H1 (cell line): ENCODE measurements at regions not wholly inside any gene's neighbourhood (a gene's known extent, or its start where the extent isn't known, plus 50 kb on each side); places are given as distances from the start of the nearest gene placed in this dataset.

Experiments
- CTCF ChIA-PET: fragments of 300-600 bp; sonication (Branson Sonifier 250); formaldehyde crosslinking; loops from one replicate; lab custom pipeline; 2021; ENCODE audit not compliant: partially characterized antibody; lab: Charles Lee
- POLR2A ChIA-PET: fragments of 300-600 bp; sonication (Branson Sonifier 250); formaldehyde crosslinking; loops from one replicate; lab custom pipeline; 2021; ENCODE audit warnings: inconsistent platforms; ENCODE audit not compliant: partially characterized antibody; lab: Charles Lee
- DNase-seq, 2 experiments: peaks; one replicate each; pipeline versions ENCODE4 v3.0.0 to v3.0.0-alpha.2; 2010 to 2022; ENCODE audit warnings: low spot score in 2 of 2, low read depth in 1 of 2, mixed read lengths in 1 of 2
- FAIRE-seq: peaks from 2 replicates; lab custom pipeline; 2011; peaks lifted over from hg19 to GRCh38; lab: Jason Lieb, UNC
- H2AFZ ChIP-seq: 2 replicates; pipeline ENCODE4 v1.8.1; 2012; ENCODE audit warnings: low read length, inconsistent platforms
- H2AK5ac ChIP-seq: 2 replicates; pipeline ENCODE4 v1.6.1; 2013; ENCODE audit warnings: low read depth, low read length
- H2BK120ac ChIP-seq: replicated peaks from 2 replicates; pipeline ENCODE3; 2013; ENCODE audit warnings: low read depth, low read length, inconsistent platforms
- H2BK12ac ChIP-seq: 2 replicates; pipeline ENCODE4 v1.6.1; 2013; ENCODE audit warnings: low read depth, low read length
- H2BK15ac ChIP-seq: 2 replicates; pipeline ENCODE4 v1.6.1; 2013; ENCODE audit warnings: low read length
- H2BK20ac ChIP-seq: 2 replicates; pipeline ENCODE4 v1.6.1; 2013; ENCODE audit warnings: low read length
- H2BK5ac ChIP-seq: 2 replicates; pipeline ENCODE4 v1.6.1; 2013; ENCODE audit warnings: low read depth, low read length
- H3K14ac ChIP-seq: 2 replicates; pipeline ENCODE4 v1.6.1; 2013; ENCODE audit warnings: inconsistent platforms; ENCODE audit not compliant: insufficient read length
- H3K18ac ChIP-seq: 2 replicates; pipeline ENCODE4 v1.6.1; 2013; ENCODE audit warnings: low read length; ENCODE audit errors: extremely low read depth
- H3K23ac ChIP-seq: 2 replicates; pipeline ENCODE4 v1.6.1; 2013; ENCODE audit warnings: inconsistent platforms; ENCODE audit not compliant: insufficient read length
- H3K23me2 ChIP-seq: 2 replicates; pipeline ENCODE4 v1.6.1; 2013; ENCODE audit warnings: low read depth, low read length
- H3K27ac ChIP-seq: 2 replicates; pipeline ENCODE4 v1.6.1; 2011; ENCODE audit warnings: low read depth, low read length, inconsistent platforms
- H3K27me3 ChIP-seq, 4 experiments: replicated peaks in 1 of 4; 1 replicate in 1 of 4; 2 replicates in 3 of 4; pipeline versions ENCODE4 v1.6.1 to v1.8.1; 2011 to 2013; ENCODE audit warnings: low read length in 3 of 4, mild to moderate bottlenecking in 3 of 4, inconsistent platforms in 2 of 4, mixed read lengths in 2 of 4, moderate library complexity in 1 of 4; ENCODE audit not compliant: control insufficient read depth in 3 of 4, insufficient read depth in 3 of 4; ENCODE audit errors: extremely low read depth in 1 of 4
- H3K36me3 ChIP-seq, 4 experiments: 2 replicates each; pipeline versions ENCODE4 v1.6.1 to v1.8.1; 2011 to 2013; ENCODE audit warnings: mild to moderate bottlenecking in 4 of 4, low read length in 3 of 4, moderate library complexity in 2 of 4, control low read depth in 1 of 4, inconsistent platforms in 1 of 4; ENCODE audit not compliant: insufficient read depth in 4 of 4, control insufficient read depth in 2 of 4
- H3K4ac ChIP-seq: replicated peaks from 2 replicates; pipeline ENCODE3; 2013; ENCODE audit warnings: low read length, low read depth, mixed read lengths, inconsistent platforms; ENCODE audit not compliant: insufficient read length
- H3K4me1 ChIP-seq, 4 experiments: replicated peaks in 1 of 4; 1 replicate in 1 of 4; 2 replicates in 3 of 4; pipeline versions ENCODE4 v1.6.1 to v1.8.1; 2011 to 2013; ENCODE audit warnings: low read length in 3 of 4, inconsistent platforms in 2 of 4, mixed read lengths in 1 of 4; ENCODE audit not compliant: insufficient read depth in 4 of 4, control insufficient read depth in 3 of 4
- H3K4me2 ChIP-seq, 2 experiments: 2 replicates each; pipeline versions ENCODE4 v1.6.1 to v1.8.1; 2011 to 2013; ENCODE audit warnings: low read depth in 2 of 2, low read length in 2 of 2, control low read depth in 1 of 2, inconsistent platforms in 1 of 2, mild to moderate bottlenecking in 1 of 2; ENCODE audit not compliant: insufficient read depth in 1 of 2
- H3K4me3 ChIP-seq, 4 experiments: fragments of 200-600, 300-600 bp in 1 of 4; sonication (generic), shearing (Covaris generic), sonication (Bioruptor Twin) in 1 of 4; 2 replicates each; pipeline versions ENCODE4 v1.5.1 to v1.8.1; 2011 to 2016; ENCODE audit warnings: low read length in 4 of 4, low read depth in 3 of 4, control low read depth in 2 of 4, inconsistent platforms in 2 of 4, mild to moderate bottlenecking in 2 of 4, mixed read lengths in 1 of 4, moderate library complexity in 1 of 4; ENCODE audit not compliant: insufficient read depth in 2 of 4; ENCODE audit errors: extremely low read depth in 1 of 4
- H3K56ac ChIP-seq: replicated peaks from 2 replicates; pipeline ENCODE3; 2013; ENCODE audit warnings: low read depth, mild to moderate bottlenecking, mixed read lengths, low read length, inconsistent platforms; ENCODE audit not compliant: insufficient read length
- H3K79me1 ChIP-seq: 2 replicates; pipeline ENCODE4 v1.6.1; 2013; ENCODE audit warnings: low read depth, low read length, control low read depth
- H3K79me2 ChIP-seq, 2 experiments: 2 replicates each; pipeline versions ENCODE4 v1.6.1 to v1.8.1; 2012 to 2013; ENCODE audit warnings: low read length in 2 of 2, mild to moderate bottlenecking in 2 of 2, inconsistent platforms in 1 of 2; ENCODE audit not compliant: insufficient read depth in 2 of 2, control insufficient read depth in 1 of 2
- H3K9ac ChIP-seq, 4 experiments: replicated peaks in 1 of 4; 1 replicate in 1 of 4; 2 replicates in 3 of 4; pipeline versions ENCODE4 v1.6.1 to v1.8.1; 2011 to 2013; ENCODE audit warnings: low read depth in 3 of 4, low read length in 3 of 4, control low read depth in 2 of 4, mild to moderate bottlenecking in 2 of 4, moderate library complexity in 2 of 4, inconsistent platforms in 1 of 4; ENCODE audit errors: extremely low read depth in 1 of 4
- H3K9me3 ChIP-seq, 2 experiments: 2 replicates each; pipeline versions ENCODE4 v1.6.1 to v1.8.1; 2012 to 2013; ENCODE audit warnings: mild to moderate bottlenecking in 2 of 2, moderate library complexity in 2 of 2, control low read depth in 1 of 2, inconsistent platforms in 1 of 2, low read depth in 1 of 2, low read length in 1 of 2, mixed read lengths in 1 of 2; ENCODE audit not compliant: insufficient read depth in 2 of 2
- H4K20me1 ChIP-seq, 2 experiments: replicated peaks in 1 of 2; 2 replicates each; pipeline versions ENCODE3 to v1.8.1; 2011 to 2013; ENCODE audit warnings: inconsistent platforms in 2 of 2, low read length in 2 of 2, mild to moderate bottlenecking in 1 of 2; ENCODE audit not compliant: insufficient read depth in 2 of 2, control insufficient read depth in 1 of 2
- H4K5ac ChIP-seq: 2 replicates; pipeline ENCODE4 v1.6.1; 2013; ENCODE audit warnings: low read length, low read depth, mixed read lengths, inconsistent platforms; ENCODE audit not compliant: insufficient read length
- H4K8ac ChIP-seq: 2 replicates; pipeline ENCODE4 v1.8.0; 2013; ENCODE audit warnings: mild to moderate bottlenecking, moderate library complexity, low read length, inconsistent platforms; ENCODE audit not compliant: insufficient read depth; ENCODE audit errors: extremely low read depth
- H4K91ac ChIP-seq: replicated peaks from 2 replicates; pipeline ENCODE3; 2013; ENCODE audit warnings: low read length, mixed read lengths, inconsistent platforms; ENCODE audit not compliant: insufficient read length
- WGBS, 2 experiments: shearing (Covaris generic) in 1 of 2; methylation state at CpG; one replicate each; pipeline versions ENCODE4 v1.1.6 to v1.1.7; 2013 to 2015; ENCODE audit warnings: low lambda C conversion rate in 2 of 2, mixed read lengths in 2 of 2, inconsistent platforms in 1 of 2, low coverage in 1 of 2, missing lambda C conversion rate in 1 of 2; ENCODE audit not compliant: insufficient replicate concordance in 2 of 2, insufficient coverage in 1 of 2, insufficient read length in 1 of 2; ENCODE audit errors: extremely low coverage in 1 of 2, missing lambda C conversion rate in 1 of 2; 5-methylcytosine and 5-hydroxymethylcytosine counted together
- TF ChIP-seq, protein P1 (sequence below): fragments of 300-600 bp; sonication (generic); IDR thresholded peaks from 2 replicates; pipeline ENCODE4 v1.7.1; 2012; ENCODE audit warnings: low read length, moderate library complexity, mild to moderate bottlenecking, inconsistent platforms; ENCODE audit not compliant: insufficient replicate concordance

GRCh38 chr18:73088445-73088844 lies 220.7 kb upstream of the NETO1 start:
- Histone ChIP-seq H4K8ac (no peak overlapping the region), H3K9ac (no peak overlapping the region), H2BK5ac (no peak overlapping the region), H3K4me2 (no peak overlapping the region), H3K9me3 (0 out of 4 replicates have a peak, but pooled peaks cover 0 to 2% of the 10 kb centered on the region in 2 experiments), H3K14ac (no peak overlapping the region), H4K20me1 (no peaks in the 10 kb centered on the region), H2AK5ac (no peak overlapping the region), H4K5ac (no peak overlapping the region), H3K27me3 (no peaks in the 10 kb centered on the region), H3K4me1 (no peaks in the 10 kb centered on the region), H3K18ac (no peak overlapping the region), H3K23me2 (no peaks in the 10 kb centered on the region), H2BK20ac (no peak overlapping the region), H3K23ac (no peak overlapping the region), H2BK15ac (no peak overlapping the region), H2AFZ (no peak overlapping the region), H3K4me3 (no peak overlapping the region), H3K27ac (no peak overlapping the region), H3K79me2 (no peaks in the 10 kb centered on the region), H2BK120ac (no peak overlapping the region), H3K56ac (no peak overlapping the region), H3K4ac (no peak overlapping the region), H3K36me3 (no peaks in the 10 kb centered on the region), H3K79me1 (no peaks in the 10 kb centered on the region), H2BK12ac (no peak overlapping the region), H4K91ac (no peak overlapping the region)
- 96% methylated on average over 1 of the region's 1 CpG; no CpG with 5 or more reads in 1 of the 2 experiments for WGBS, 2 experiments
- DNase-seq = no peak
- CTCF ChIA-PET = interaction anchor here (0.7 kb wide), 1 partner anchor 132 kb away, joined by 3 read pairs; no protein-coding TSS in a partner anchor
- POLR2A ChIA-PET = no interaction called here
- FAIRE-seq = no peak
- TF ChIP-seq, protein P1, sequence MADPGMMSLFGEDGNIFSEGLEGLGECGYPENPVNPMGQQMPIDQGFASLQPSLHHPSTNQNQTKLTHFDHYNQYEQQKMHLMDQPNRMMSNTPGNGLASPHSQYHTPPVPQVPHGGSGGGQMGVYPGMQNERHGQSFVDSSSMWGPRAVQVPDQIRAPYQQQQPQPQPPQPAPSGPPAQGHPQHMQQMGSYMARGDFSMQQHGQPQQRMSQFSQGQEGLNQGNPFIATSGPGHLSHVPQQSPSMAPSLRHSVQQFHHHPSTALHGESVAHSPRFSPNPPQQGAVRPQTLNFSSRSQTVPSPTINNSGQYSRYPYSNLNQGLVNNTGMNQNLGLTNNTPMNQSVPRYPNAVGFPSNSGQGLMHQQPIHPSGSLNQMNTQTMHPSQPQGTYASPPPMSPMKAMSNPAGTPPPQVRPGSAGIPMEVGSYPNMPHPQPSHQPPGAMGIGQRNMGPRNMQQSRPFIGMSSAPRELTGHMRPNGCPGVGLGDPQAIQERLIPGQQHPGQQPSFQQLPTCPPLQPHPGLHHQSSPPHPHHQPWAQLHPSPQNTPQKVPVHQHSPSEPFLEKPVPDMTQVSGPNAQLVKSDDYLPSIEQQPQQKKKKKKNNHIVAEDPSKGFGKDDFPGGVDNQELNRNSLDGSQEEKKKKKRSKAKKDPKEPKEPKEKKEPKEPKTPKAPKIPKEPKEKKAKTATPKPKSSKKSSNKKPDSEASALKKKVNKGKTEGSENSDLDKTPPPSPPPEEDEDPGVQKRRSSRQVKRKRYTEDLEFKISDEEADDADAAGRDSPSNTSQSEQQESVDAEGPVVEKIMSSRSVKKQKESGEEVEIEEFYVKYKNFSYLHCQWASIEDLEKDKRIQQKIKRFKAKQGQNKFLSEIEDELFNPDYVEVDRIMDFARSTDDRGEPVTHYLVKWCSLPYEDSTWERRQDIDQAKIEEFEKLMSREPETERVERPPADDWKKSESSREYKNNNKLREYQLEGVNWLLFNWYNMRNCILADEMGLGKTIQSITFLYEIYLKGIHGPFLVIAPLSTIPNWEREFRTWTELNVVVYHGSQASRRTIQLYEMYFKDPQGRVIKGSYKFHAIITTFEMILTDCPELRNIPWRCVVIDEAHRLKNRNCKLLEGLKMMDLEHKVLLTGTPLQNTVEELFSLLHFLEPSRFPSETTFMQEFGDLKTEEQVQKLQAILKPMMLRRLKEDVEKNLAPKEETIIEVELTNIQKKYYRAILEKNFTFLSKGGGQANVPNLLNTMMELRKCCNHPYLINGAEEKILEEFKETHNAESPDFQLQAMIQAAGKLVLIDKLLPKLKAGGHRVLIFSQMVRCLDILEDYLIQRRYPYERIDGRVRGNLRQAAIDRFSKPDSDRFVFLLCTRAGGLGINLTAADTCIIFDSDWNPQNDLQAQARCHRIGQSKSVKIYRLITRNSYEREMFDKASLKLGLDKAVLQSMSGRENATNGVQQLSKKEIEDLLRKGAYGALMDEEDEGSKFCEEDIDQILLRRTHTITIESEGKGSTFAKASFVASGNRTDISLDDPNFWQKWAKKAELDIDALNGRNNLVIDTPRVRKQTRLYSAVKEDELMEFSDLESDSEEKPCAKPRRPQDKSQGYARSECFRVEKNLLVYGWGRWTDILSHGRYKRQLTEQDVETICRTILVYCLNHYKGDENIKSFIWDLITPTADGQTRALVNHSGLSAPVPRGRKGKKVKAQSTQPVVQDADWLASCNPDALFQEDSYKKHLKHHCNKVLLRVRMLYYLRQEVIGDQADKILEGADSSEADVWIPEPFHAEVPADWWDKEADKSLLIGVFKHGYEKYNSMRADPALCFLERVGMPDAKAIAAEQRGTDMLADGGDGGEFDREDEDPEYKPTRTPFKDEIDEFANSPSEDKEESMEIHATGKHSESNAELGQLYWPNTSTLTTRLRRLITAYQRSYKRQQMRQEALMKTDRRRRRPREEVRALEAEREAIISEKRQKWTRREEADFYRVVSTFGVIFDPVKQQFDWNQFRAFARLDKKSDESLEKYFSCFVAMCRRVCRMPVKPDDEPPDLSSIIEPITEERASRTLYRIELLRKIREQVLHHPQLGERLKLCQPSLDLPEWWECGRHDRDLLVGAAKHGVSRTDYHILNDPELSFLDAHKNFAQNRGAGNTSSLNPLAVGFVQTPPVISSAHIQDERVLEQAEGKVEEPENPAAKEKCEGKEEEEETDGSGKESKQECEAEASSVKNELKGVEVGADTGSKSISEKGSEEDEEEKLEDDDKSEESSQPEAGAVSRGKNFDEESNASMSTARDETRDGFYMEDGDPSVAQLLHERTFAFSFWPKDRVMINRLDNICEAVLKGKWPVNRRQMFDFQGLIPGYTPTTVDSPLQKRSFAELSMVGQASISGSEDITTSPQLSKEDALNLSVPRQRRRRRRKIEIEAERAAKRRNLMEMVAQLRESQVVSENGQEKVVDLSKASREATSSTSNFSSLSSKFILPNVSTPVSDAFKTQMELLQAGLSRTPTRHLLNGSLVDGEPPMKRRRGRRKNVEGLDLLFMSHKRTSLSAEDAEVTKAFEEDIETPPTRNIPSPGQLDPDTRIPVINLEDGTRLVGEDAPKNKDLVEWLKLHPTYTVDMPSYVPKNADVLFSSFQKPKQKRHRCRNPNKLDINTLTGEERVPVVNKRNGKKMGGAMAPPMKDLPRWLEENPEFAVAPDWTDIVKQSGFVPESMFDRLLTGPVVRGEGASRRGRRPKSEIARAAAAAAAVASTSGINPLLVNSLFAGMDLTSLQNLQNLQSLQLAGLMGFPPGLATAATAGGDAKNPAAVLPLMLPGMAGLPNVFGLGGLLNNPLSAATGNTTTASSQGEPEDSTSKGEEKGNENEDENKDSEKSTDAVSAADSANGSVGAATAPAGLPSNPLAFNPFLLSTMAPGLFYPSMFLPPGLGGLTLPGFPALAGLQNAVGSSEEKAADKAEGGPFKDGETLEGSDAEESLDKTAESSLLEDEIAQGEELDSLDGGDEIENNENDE = no peak
